ENCODE measurements at regions not wholly inside any gene's neighbourhood (a gene's known extent, or its start where the extent isn't known, plus 50 kb on each side); places are given as distances from the start of the nearest gene placed in this dataset.

DNA sequence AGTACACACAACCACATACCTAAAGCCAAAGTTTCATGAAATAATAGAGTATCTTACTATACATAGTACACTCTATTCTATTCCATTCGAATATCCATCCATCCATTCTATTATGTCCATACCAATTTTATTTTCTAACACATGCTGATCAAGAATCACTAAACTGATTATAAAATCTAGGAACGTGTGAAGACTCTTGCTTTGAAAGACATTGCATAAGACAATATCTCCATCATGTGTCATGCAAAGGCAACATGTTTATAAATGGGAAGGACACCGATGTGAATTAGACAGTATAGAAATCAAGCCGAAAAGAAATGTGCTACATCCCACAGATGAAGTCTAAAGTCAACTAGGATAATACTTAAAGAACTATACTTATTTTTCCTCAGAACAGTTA, 1561.5 kb upstream of the TENM4 start:
- H3K4me3 ChIP-seq (ENCODE audit: low read length): no peak overlapping the region
- no peak for DNase-seq (ENCODE audit: low read depth)
- TF ChIP-seq CTCF (conservative IDR thresholded peaks at IDR 0.05; ENCODE audit: low read length): no peak

DNA sequence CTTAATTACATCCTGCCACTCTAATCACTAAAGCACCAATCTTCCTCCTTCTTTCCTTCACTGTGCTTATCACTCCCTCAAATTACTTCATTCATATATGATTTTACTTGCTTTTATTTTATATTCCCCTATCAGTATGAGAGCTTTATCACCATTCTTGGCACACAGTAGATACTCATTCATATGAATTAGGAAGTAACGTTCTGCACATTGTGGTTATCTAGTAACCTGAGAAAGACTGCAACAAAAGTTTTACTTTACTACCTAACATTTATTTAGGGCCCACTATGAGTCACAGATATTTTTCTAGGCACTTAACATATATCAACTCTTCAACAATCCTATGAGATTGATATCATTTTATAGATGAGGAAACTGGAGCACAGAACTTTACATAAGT, 1559.9 kb upstream of the TENM4 start:
- no peak overlapping the region for H3K4me3 ChIP-seq (ENCODE audit: low read length)
- no peak for DNase-seq (ENCODE audit: low read depth)
- no peak for TF ChIP-seq CTCF (conservative IDR thresholded peaks at IDR 0.05; ENCODE audit: low read length)

DNA sequence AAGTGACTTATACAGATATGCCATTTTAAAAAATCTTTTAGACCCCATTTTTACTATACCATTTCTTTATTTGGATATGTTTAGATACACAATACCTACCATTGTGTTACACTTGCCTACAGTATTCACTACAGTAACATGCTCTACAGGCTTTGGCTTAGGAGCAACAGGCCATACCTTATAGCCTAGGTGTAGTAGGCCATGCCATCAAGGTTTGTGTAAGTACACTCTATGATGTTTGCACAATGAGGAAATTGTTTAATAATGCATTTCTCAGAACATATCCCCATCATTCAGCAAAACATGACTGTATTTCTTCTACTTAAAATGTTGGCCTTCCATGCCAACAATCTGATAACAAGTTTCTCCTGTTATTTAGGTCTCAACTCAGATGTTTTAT, 1559.5 kb upstream of the TENM4 start:
- DNase-seq (ENCODE audit: low read depth): no peak
- no peak overlapping the region for H3K4me3 ChIP-seq (ENCODE audit: low read length)
- no peak for TF ChIP-seq CTCF (conservative IDR thresholded peaks at IDR 0.05; ENCODE audit: low read length)

DNA sequence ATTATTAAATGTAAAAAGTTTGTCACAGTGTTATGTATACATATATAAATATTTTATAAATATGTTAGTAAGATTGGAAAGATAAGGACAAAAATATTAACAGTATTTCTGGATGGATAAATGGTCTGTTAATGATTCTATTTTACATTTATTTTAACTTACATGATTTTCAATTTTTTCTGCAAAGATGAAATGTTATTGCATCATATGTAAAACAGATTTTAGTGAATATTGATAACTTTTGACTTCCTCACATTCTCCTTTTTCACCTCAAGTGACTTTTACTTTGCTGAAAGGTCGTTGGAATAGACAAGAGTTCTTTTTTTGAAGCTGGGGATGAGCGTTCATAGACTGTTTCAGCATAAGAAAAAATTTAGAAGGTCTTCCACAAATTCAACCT, 1554.7 kb upstream of the TENM4 start:
- DNase-seq (ENCODE audit: low read depth): no peak
- TF ChIP-seq CTCF (conservative IDR thresholded peaks at IDR 0.05; ENCODE audit: low read length): no peak
- no peak overlapping the region for H3K4me3 ChIP-seq (ENCODE audit: low read length)

GRCh38 chr11:80993536-80993935, 1552.7 kb upstream of the TENM4 start:
- TF ChIP-seq CTCF (conservative IDR thresholded peaks at IDR 0.05; ENCODE audit: low read length): no peak
- peak; percentile 32 for DNase-seq (ENCODE audit: low read depth)

GRCh38 chr11:80990885-80991284, 1550.1 kb upstream of the TENM4 start:
- no peak overlapping the region for H3K4me3 ChIP-seq (ENCODE audit: low read length)
- no peak for TF ChIP-seq CTCF (conservative IDR thresholded peaks at IDR 0.05; ENCODE audit: low read length)
- DNase-seq (ENCODE audit: low read depth): no peak

More at GRCh38 chr11:80993536-80993935, 1552.7 kb upstream of the TENM4 start:
- no peak overlapping the region for H3K4me3 ChIP-seq (ENCODE audit: low read length)

DNA sequence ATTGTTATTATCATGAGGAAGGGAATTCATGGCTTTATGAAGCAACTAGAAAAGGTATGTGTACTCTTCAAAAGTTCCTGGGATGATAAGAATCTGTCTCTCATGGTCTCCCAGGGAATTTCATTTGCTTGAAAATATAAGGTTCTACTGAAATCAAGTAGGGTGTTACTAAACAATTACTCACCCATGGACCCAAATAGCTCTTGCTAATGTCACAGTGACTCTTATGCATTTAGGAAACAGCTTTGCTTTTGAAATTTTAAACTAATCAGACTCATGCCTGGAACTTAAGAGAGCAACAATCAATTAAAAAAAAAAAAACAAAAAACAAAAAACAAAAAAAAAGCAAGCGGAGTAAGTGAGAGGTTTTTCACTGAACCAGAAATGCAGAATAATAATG, 1546.3 kb upstream of the TENM4 start:
- no peak for TF ChIP-seq CTCF (conservative IDR thresholded peaks at IDR 0.05; ENCODE audit: low read length)
- DNase-seq (ENCODE audit: low read depth): no peak
- no peak overlapping the region for H3K4me3 ChIP-seq (ENCODE audit: low read length)
